HFF-Myc (cell line): ENCODE measurements at regions not wholly inside any gene's neighbourhood (a gene's known extent, or its start where the extent isn't known, plus 50 kb on each side); places are given as distances from the start of the nearest gene placed in this dataset.

Experiments
- DNase-seq: peaks from one replicate; pipeline ENCODE4 v3.0.0-alpha.2; 2011; ENCODE audit warnings: low read depth; ENCODE audit errors: extremely low read depth
- H3K4me3 ChIP-seq: replicated peaks from 2 replicates; pipeline ENCODE4 v1.5.1; 2011; ENCODE audit warnings: low read depth, mild to moderate bottlenecking, control low read depth, low read length
- TF ChIP-seq, protein P1 (sequence below): IDR thresholded peaks from 2 replicates; pipeline ENCODE4 v1.5.1; 2012; ENCODE audit warnings: mild to moderate bottlenecking, low read depth, low read length, control low read depth; ENCODE audit errors: missing control alignments

DNA sequence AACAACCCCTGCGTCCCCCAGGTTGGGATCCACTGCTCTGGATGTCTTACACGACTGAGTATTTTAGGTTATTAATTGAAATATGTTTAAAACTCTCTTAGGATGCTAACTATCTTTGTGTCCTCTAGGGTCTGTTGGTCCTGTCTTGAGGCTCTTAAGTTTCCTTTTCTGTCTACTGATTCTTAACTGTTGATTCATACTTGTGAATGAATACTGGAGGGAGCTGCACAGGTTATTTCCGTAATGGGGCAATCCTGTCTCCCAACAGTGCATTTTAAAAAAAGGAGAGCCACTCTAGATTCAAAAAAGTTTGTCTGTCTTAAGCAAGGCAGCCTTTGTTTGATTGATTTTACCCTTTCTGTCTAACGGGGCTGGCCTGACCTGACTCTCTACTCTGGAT, 237.6 kb upstream of the POM121L12 start:
- no peak for DNase-seq
- TF ChIP-seq, protein P1, sequence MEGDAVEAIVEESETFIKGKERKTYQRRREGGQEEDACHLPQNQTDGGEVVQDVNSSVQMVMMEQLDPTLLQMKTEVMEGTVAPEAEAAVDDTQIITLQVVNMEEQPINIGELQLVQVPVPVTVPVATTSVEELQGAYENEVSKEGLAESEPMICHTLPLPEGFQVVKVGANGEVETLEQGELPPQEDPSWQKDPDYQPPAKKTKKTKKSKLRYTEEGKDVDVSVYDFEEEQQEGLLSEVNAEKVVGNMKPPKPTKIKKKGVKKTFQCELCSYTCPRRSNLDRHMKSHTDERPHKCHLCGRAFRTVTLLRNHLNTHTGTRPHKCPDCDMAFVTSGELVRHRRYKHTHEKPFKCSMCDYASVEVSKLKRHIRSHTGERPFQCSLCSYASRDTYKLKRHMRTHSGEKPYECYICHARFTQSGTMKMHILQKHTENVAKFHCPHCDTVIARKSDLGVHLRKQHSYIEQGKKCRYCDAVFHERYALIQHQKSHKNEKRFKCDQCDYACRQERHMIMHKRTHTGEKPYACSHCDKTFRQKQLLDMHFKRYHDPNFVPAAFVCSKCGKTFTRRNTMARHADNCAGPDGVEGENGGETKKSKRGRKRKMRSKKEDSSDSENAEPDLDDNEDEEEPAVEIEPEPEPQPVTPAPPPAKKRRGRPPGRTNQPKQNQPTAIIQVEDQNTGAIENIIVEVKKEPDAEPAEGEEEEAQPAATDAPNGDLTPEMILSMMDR, result no peak
- no peak overlapping the region for H3K4me3 ChIP-seq

DNA sequence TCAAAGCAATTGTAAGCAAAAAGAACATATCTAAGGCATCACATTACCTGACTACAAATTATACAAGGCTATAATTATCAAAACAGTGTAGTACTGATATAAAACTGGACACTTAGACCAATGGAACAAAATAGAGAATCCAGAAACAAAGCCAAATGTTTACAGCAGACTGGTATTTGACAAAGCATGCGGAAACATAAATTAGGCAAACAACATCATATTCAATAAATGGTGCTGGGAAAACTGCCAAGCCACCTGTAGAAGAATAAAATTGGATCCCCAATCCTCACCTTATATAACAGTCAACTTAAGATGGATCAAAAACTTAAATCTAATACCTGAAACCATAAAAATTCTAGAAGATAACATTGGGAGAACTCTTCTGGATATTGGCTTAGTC, 240.8 kb upstream of the POM121L12 start:
- no peak for DNase-seq
- TF ChIP-seq, protein P1, result no peak
- H3K4me3 ChIP-seq, result no peak overlapping the region

DNA sequence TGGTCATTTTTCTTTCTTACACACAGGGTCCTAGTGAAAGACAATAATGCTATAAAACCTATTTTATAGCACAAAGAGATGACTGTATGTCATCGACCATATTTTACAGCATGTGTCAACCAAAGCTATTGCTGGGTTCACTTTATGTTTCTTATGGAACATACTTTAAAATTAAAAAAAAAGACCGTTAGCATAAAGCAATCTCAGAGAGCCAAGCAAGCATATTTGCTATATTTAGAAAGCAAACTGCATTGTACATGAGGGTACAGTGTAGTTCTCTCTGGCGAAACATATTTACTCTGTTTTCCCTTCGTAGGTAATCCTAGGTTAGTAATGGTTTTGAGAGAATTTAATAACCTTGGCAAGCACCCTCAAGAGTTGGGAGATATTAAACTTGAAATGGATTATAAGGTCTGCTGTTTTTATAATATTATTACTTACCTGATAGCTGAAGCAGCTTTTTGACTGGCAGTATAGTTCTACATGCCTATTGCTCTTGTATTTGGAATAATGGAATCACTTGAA, 244.2 kb upstream of the POM121L12 start:
- TF ChIP-seq, protein P1, result no peak
- H3K4me3 ChIP-seq, result no peak overlapping the region
- DNase-seq, result no peak

DNA sequence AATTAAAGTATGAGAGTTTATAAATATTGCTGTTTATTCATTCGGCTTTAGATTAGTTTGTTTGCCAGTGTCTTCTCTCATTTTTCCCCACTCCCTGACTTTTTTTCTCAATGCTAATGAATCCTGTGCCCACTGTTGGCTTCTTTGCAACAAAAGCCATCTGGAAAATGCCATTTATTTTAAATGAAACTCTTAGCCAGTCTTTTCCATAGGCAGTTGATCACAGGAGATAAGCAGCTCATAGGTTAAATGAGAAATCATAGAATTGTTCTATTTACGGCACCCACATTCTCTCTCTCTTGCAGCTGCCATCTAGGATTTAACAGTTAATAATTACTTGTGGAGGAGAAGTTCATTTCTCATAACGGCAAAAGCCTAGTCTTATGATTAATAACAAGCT, 249.3 kb upstream of the POM121L12 start:
- no peak overlapping the region for H3K4me3 ChIP-seq
- DNase-seq, result no peak
- TF ChIP-seq, protein P1, result no peak

DNA sequence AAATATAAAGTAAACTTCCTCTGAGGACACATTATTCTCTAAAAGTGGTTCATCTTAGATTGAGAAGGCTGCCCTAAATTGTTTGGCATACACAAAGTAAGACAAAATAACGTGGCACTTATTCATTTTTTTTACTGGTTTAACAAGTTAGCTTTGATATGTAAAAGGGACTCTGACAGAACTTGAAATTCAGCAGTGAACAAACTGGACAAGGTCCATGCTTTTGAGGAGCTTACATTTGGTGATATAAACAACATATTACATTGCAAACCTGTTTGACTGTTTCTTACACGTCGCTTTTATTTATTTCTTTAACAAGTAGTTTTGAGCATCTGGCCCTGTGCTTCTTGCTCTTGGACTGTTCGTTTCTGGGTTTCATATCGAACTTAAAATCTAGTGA, 253.1 kb upstream of the POM121L12 start:
- TF ChIP-seq, protein P1, result no peak

DNA sequence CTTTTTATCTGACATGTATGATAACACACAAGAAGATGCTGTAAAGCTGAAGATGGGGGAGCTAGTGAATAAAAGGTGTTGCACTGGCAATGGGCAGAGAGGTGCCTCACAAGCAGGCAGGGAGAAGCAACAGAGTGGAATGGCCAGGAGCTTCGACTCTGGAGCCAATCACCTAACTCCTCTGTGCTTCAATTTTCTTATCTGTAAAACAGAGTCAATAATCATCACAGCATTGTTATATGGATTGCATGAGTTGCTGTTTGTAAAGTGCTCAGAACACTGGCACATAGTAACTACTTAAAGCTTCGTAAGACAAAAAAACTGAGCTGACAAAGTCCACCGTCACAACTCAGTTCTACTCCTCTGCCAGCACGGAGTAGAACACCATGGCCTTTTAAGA, 254.2 kb upstream of the POM121L12 start:
- TF ChIP-seq, protein P1, result no peak
- no peak for DNase-seq
- no peak overlapping the region for H3K4me3 ChIP-seq

More for the DNA sequence above, 253.1 kb upstream of the POM121L12 start:
- no peak overlapping the region for H3K4me3 ChIP-seq
- no peak for DNase-seq

DNA sequence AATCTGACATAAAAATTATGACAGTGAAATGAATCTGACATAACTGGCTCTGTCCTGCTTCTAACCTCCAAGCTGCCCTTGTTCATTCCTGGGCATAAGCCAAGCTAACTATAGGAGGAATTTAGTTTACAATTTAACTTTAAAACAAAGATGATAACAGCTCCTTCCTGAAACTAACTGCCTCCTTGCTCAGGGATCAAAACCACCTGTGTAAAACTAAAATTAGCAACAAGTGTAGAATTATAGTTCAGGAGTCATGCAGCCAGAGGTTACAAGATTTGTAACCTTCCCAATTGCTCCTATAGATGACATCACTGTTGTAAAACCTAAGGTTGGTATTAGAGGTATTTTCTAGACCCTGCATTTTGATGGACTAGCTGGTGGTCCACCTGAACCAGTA, 256.4 kb upstream of the POM121L12 start:
- no peak overlapping the region for H3K4me3 ChIP-seq
- TF ChIP-seq, protein P1, result no peak

More for the DNA sequence above, 256.4 kb upstream of the POM121L12 start:
- no peak for DNase-seq
